WTC11 (cell line): ENCODE measurements at regions not wholly inside any gene's neighbourhood (a gene's known extent, or its start where the extent isn't known, plus 50 kb on each side); places are given as distances from the start of the nearest gene placed in this dataset.

ENCODE experiments used
- ATAC-seq: fragments of 200-7000 bp; cut with Tn5 transposase; 2 replicates; pipeline ENCODE4 v1.10.0; 2021; ENCODE audit warnings: mild to moderate bottlenecking, moderate library complexity
- CTCF ChIA-PET: fragments of 300-600 bp; sonication (Branson Sonifier 250); formaldehyde crosslinking; loops from one replicate; lab custom pipeline; 2021; ENCODE audit warnings: antibody characterized with exemption; lab: Charles Lee
- POLR2A ChIA-PET: fragments of 350-600 bp; sonication (Branson Sonifier 250); formaldehyde crosslinking; loops from one replicate; lab custom pipeline; 2021; ENCODE audit warnings: antibody characterized with exemption; lab: Charles Lee
- DNase-seq: peaks from one replicate; pipeline ENCODE4 v3.0.0; 2021; ENCODE audit warnings: low spot score
- H3K27ac Mint-ChIP-seq: 2 replicates; pipeline ENCODE4 v1.8.0; 2021; ENCODE audit warnings: mixed read lengths
- H3K27me3 Mint-ChIP-seq: 2 replicates; pipeline ENCODE4 v1.8.0; 2021; ENCODE audit warnings: low read depth, mild to moderate bottlenecking, moderate library complexity, mixed read lengths
- H3K36me3 Mint-ChIP-seq: 2 replicates; pipeline ENCODE4 v1.8.0; 2021; ENCODE audit warnings: mixed read lengths
- H3K4me1 Mint-ChIP-seq: 2 replicates; pipeline ENCODE4 v1.8.0; 2022; ENCODE audit warnings: mixed read lengths
- H3K4me3 Mint-ChIP-seq: 2 replicates; pipeline ENCODE4 v1.8.0; 2021; ENCODE audit warnings: mild to moderate bottlenecking, moderate library complexity, mixed read lengths
- H3K9me3 Mint-ChIP-seq: 2 replicates; pipeline ENCODE4 v1.8.0; 2021; ENCODE audit warnings: mixed read lengths
- NR3C1 ChIP-seq: sonication (generic); formaldehyde crosslinking; conservative IDR thresholded peaks from 2 replicates; pipeline ENCODE4 v1.8.1; 2023; ENCODE audit warnings: low read depth, mild to moderate bottlenecking, missing genetic modification reagents
- TEAD1 ChIP-seq: sonication (generic); formaldehyde crosslinking; IDR thresholded peaks from 2 replicates; pipeline ENCODE4 v1.8.0; 2022; ENCODE audit warnings: mild to moderate bottlenecking, missing genetic modification reagents
- USF2 ChIP-seq: sonication (generic); formaldehyde crosslinking; IDR thresholded peaks from 2 replicates; pipeline ENCODE4 v1.8.1; 2023; ENCODE audit warnings: mild to moderate bottlenecking, missing genetic modification reagents, moderate library complexity
- ZBTB43 ChIP-seq: sonication (generic); formaldehyde crosslinking; IDR thresholded peaks from 2 replicates; pipeline ENCODE4 v1.8.1; 2023; ENCODE audit warnings: mild to moderate bottlenecking, missing genetic modification reagents
- TF ChIP-seq, protein P1 (sequence below): sonication (generic); formaldehyde crosslinking; IDR thresholded peaks from 2 replicates; pipeline ENCODE4 v1.8.1; 2023; ENCODE audit warnings: mild to moderate bottlenecking, missing genetic modification reagents, borderline replicate concordance

GRCh38 chr15:50815958-50816590 is 50.6 kb upstream of the SPPL2A start:
- Mint-ChIP-seq H3K9me3 (no peaks in the 10 kb centered on the region), H3K36me3 (no peaks in the 10 kb centered on the region), H3K4me1 (no peaks in the 10 kb centered on the region), H3K4me3 (no peak overlapping the region), H3K27ac (no peak overlapping the region), H3K27me3 (no peaks in the 10 kb centered on the region)
- ATAC-seq: no peak
- POLR2A ChIA-PET: interaction anchor here (0.6 kb wide), 1 partner anchor 148 kb away, joined by 3 read pairs; no protein-coding TSS in a partner anchor
- no peak for DNase-seq
- TF ChIP-seq, protein P1, sequence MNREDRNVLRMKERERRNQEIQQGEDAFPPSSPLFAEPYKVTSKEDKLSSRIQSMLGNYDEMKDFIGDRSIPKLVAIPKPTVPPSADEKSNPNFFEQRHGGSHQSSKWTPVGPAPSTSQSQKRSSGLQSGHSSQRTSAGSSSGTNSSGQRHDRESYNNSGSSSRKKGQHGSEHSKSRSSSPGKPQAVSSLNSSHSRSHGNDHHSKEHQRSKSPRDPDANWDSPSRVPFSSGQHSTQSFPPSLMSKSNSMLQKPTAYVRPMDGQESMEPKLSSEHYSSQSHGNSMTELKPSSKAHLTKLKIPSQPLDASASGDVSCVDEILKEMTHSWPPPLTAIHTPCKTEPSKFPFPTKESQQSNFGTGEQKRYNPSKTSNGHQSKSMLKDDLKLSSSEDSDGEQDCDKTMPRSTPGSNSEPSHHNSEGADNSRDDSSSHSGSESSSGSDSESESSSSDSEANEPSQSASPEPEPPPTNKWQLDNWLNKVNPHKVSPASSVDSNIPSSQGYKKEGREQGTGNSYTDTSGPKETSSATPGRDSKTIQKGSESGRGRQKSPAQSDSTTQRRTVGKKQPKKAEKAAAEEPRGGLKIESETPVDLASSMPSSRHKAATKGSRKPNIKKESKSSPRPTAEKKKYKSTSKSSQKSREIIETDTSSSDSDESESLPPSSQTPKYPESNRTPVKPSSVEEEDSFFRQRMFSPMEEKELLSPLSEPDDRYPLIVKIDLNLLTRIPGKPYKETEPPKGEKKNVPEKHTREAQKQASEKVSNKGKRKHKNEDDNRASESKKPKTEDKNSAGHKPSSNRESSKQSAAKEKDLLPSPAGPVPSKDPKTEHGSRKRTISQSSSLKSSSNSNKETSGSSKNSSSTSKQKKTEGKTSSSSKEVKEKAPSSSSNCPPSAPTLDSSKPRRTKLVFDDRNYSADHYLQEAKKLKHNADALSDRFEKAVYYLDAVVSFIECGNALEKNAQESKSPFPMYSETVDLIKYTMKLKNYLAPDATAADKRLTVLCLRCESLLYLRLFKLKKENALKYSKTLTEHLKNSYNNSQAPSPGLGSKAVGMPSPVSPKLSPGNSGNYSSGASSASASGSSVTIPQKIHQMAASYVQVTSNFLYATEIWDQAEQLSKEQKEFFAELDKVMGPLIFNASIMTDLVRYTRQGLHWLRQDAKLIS (CRISPR knock-in tag): no peak
- TF ChIP-seq ZBTB43 (CRISPR knock-in tag): no peak
- TF ChIP-seq NR3C1 (CRISPR knock-in tag): no peak
- no peak for TF ChIP-seq TEAD1 (CRISPR knock-in tag)
- TF ChIP-seq USF2 (CRISPR knock-in tag): no peak
- CTCF ChIA-PET: interaction anchor here (1.0 kb wide), 1 partner anchor 33 kb away, joined by 3 read pairs; no protein-coding TSS in a partner anchor
